K562 (cell line): ENCODE measurements at regions not wholly inside any gene's neighbourhood (a gene's known extent, or its start where the extent isn't known, plus 50 kb on each side); places are given as distances from the start of the nearest gene placed in this dataset.

ENCODE experiments used
- ATAC-seq: fragments of 200-7000 bp; cut with Tn5 transposase; 3 replicates; pipeline ENCODE4 v1.9.1; 2020; ENCODE audit warnings: moderate library complexity
- BruUV-seq: library from RNA; stranded (reverse); fragments of 400-500 nt; replicated peaks from 2 replicates; lab custom pipeline; 2021; lab: Mats Ljungman, UMichigan
- CTCF ChIA-PET: fragments of 300-600 bp; formaldehyde crosslinking; extraction: SDS; loops from one replicate; lab custom pipeline; 2021; ENCODE audit warnings: low intra/inter-chr PET ratio; lab: Yijun Ruan, JAX
- POLR2A ChIA-PET: fragments of 300-600, 350-650 bp; sonication (Branson Sonifier 250); formaldehyde crosslinking; extraction: SDS; loops from one replicate; lab custom pipeline; 2021; ENCODE audit warnings: antibody characterized with exemption, inconsistent platforms; lab: Yijun Ruan, JAX
- DNase-seq, 4 experiments: peaks; one replicate each; pipeline versions ENCODE4 v3.0.0 to v3.0.0-alpha.2; 2011 to 2018; ENCODE audit warnings: low spot score in 3 of 4, mixed read lengths in 3 of 4; ENCODE audit errors: extremely low read depth in 1 of 4
- FAIRE-seq: peaks from 2 replicates; lab custom pipeline; 2011; peaks lifted over from hg19 to GRCh38; lab: Jason Lieb, UNC
- H2AFZ ChIP-seq: 2 replicates; pipeline ENCODE4 v1.6.0; 2011; ENCODE audit warnings: low read depth, low read length, control low read depth, inconsistent platforms
- H3K27ac ChIP-seq: fragments of 200-600 bp; 3 replicates; pipeline ENCODE4 v1.8.0; 2011; ENCODE audit warnings: low read depth, mild to moderate bottlenecking, control low read depth, inconsistent platforms, low read length, moderate library complexity, mixed read lengths; ENCODE audit errors: extremely low read depth
- H3K27me3 ChIP-seq, 2 experiments: fragments of 300-600 bp in 1 of 2; 2 replicates in 1 of 2; 3 replicates in 1 of 2; pipeline versions ENCODE4 v1.6.0 to v1.8.0; 2011; ENCODE audit warnings: inconsistent platforms in 2 of 2, low read length in 2 of 2, mild to moderate bottlenecking in 1 of 2, mixed read lengths in 1 of 2, moderate library complexity in 1 of 2; ENCODE audit not compliant: control insufficient read depth in 2 of 2, insufficient read depth in 2 of 2
- H3K36me3 ChIP-seq: fragments of 300-600 bp; 3 replicates; pipeline ENCODE4 v1.8.0; 2011; ENCODE audit warnings: mild to moderate bottlenecking, low read length, inconsistent platforms; ENCODE audit not compliant: control insufficient read depth, insufficient read depth
- H3K4me1 ChIP-seq, 2 experiments: fragments of 200-600 bp in 1 of 2; replicated peaks in 1 of 2; 2 replicates in 1 of 2; 3 replicates in 1 of 2; pipeline versions ENCODE4 v1.5.1 to v1.8.0; 2011; ENCODE audit warnings: inconsistent platforms in 2 of 2, low read length in 2 of 2, mild to moderate bottlenecking in 1 of 2, mixed read lengths in 1 of 2, moderate library complexity in 1 of 2; ENCODE audit not compliant: control insufficient read depth in 2 of 2, insufficient read depth in 2 of 2
- H3K4me2 ChIP-seq: 2 replicates; pipeline ENCODE4 v1.6.1; 2011; ENCODE audit warnings: low read length, control low read depth, inconsistent platforms, mixed read lengths; ENCODE audit not compliant: insufficient read depth
- H3K4me3 ChIP-seq: fragments of 200-600 bp; sonication (generic), shearing (Covaris generic); 2 replicates; pipeline ENCODE4 v1.5.1; 2016; ENCODE audit warnings: control low read depth, inconsistent platforms
- H3K79me2 ChIP-seq: fragments of 200-600 bp; 3 replicates; pipeline ENCODE4 v1.8.0; 2011; ENCODE audit warnings: low read length, inconsistent platforms; ENCODE audit not compliant: control insufficient read depth, insufficient read depth
- H3K9ac ChIP-seq, 2 experiments: 2 replicates each; pipeline versions ENCODE4 v1.6.0 to v1.6.1; 2011; ENCODE audit warnings: low read depth in 2 of 2, low read length in 2 of 2, control low read depth in 1 of 2, inconsistent platforms in 1 of 2, mild to moderate bottlenecking in 1 of 2, mixed read lengths in 1 of 2; ENCODE audit not compliant: insufficient read depth in 1 of 2
- H3K9me1 ChIP-seq: one replicate; pipeline ENCODE4 v1.6.0; 2011; ENCODE audit warnings: inconsistent platforms, mild to moderate bottlenecking, low read length, moderate library complexity; ENCODE audit not compliant: control insufficient read depth, insufficient read depth
- H3K9me3 ChIP-seq: replicated peaks from 2 replicates; pipeline ENCODE4 v1.5.1; 2011; ENCODE audit warnings: low read depth, low read length, inconsistent platforms; ENCODE audit not compliant: control insufficient read depth, insufficient read depth
- H4K20me1 ChIP-seq: replicated peaks from 2 replicates; pipeline ENCODE4 v1.6.1; 2011; ENCODE audit warnings: low read length, inconsistent platforms, mixed read lengths; ENCODE audit not compliant: control insufficient read depth, insufficient read depth
- HIVEP1 ChIP-seq: fragments of 250-450 bp; sonication (Bioruptor Pico); IDR thresholded peaks from 2 replicates; pipeline ENCODE4 v1.4.0; 2020; ENCODE audit warnings: mild to moderate bottlenecking
- KAT2B ChIP-seq: IDR thresholded peaks from one replicate; pipeline ENCODE4 v1.6.1; 2012; ENCODE audit warnings: low read depth, mild to moderate bottlenecking, control low read depth, inconsistent platforms, low read length, moderate library complexity
- KLF16 ChIP-seq: IDR thresholded peaks from 2 replicates; pipeline ENCODE4 v1.6.1; 2016; ENCODE audit warnings: antibody characterized with exemption
- MTA3 ChIP-seq: fragments of 450-650 bp; formaldehyde crosslinking; IDR thresholded peaks from 2 replicates; pipeline ENCODE4 v1.6.1; 2017; ENCODE audit warnings: mild to moderate bottlenecking, borderline replicate concordance
- MXD1 ChIP-seq: fragments of 250-450 bp; sonication (Bioruptor Pico); IDR thresholded peaks from 2 replicates; pipeline ENCODE4 v1.8.0; 2021; ENCODE audit warnings: borderline replicate concordance, mild to moderate bottlenecking, moderate library complexity; ENCODE audit not compliant: poor library complexity, severe bottlenecking
- MYC ChIP-seq, 2 experiments: fragments of 250-450 bp in 1 of 2; sonication (Bioruptor Pico) in 1 of 2; IDR thresholded peaks; 2 replicates each; pipeline versions ENCODE4 v1.5.1 to v1.6.1; 2012 to 2021; ENCODE audit warnings: low read depth in 2 of 2, borderline replicate concordance in 1 of 2, improper control_type of control experiment in 1 of 2, low read length in 1 of 2, mild to moderate bottlenecking in 1 of 2, moderate library complexity in 1 of 2
- NFXL1 ChIP-seq: fragments of 450-650 bp; formaldehyde crosslinking; IDR thresholded peaks from 2 replicates; pipeline ENCODE4 v1.4.0; 2021; ENCODE audit warnings: mild to moderate bottlenecking
- NR4A1 ChIP-seq, 2 experiments: fragments of 250-450 bp in 1 of 2; fragments of 450-650 bp in 1 of 2; sonication (Bioruptor Pico) in 1 of 2; IDR thresholded peaks; 2 replicates each; pipeline versions ENCODE4 v1.4.0 to v1.6.1; 2016 to 2020; ENCODE audit warnings: mild to moderate bottlenecking in 2 of 2, missing compliant biosample characterization in 1 of 2, missing genetic modification characterization in 1 of 2, moderate library complexity in 1 of 2
- PHF21A ChIP-seq: fragments of 450-650 bp; IDR thresholded peaks from 2 replicates; pipeline ENCODE4 v1.6.1; 2017; ENCODE audit warnings: low read depth, borderline replicate concordance
- POLR2B ChIP-seq: fragments of 450-650 bp; IDR thresholded peaks from 2 replicates; pipeline ENCODE4 v1.6.1; 2018; ENCODE audit warnings: low read depth; ENCODE audit not compliant: partially characterized antibody
- PRMT5 ChIP-seq: sonication (generic); formaldehyde crosslinking; IDR thresholded peaks from 2 replicates; pipeline ENCODE4 v1.5.0; 2020; ENCODE audit warnings: missing genetic modification reagents
- SRSF7 ChIP-seq: fragments of 200-400 bp; formaldehyde crosslinking; optimal IDR thresholded peaks from 2 replicates; pipeline ENCODE3; 2017; ENCODE audit warnings: mild to moderate bottlenecking, low read depth, low read length
- TEAD1 ChIP-seq, 2 experiments: fragments of 450-650 bp in 1 of 2; sonication (generic) in 1 of 2; formaldehyde crosslinking; IDR thresholded peaks; 2 replicates each; pipeline versions ENCODE4 v1.4.0 to v1.8.0; 2020 to 2022; ENCODE audit warnings: mild to moderate bottlenecking in 2 of 2, missing genetic modification reagents in 1 of 2
- ZNF764 ChIP-seq: fragments of 250-450 bp; sonication (Bioruptor Pico); IDR thresholded peaks from 2 replicates; pipeline ENCODE4 v1.4.0; 2020; ENCODE audit warnings: low read depth, mild to moderate bottlenecking, moderate library complexity
- WGBS: fragments of 100-300 bp; shearing (Covaris generic); methylation state at CpG from one replicate; pipeline ENCODE4 v1.1.6; 2016; ENCODE audit warnings: low coverage, mixed read lengths; ENCODE audit not compliant: insufficient coverage; ENCODE audit errors: missing lambda C conversion rate; 5-methylcytosine and 5-hydroxymethylcytosine counted together
- in situ Hi-C: fragments of 300-500 bp; cut with MboI; formaldehyde crosslinking; loops from 4 replicates; pipeline ENCODE4 v1.15.0; 2018; ENCODE audit warnings: inconsistent platforms, mixed read lengths
- intact Hi-C: fragments of 100-400 bp; cut with micrococcal nuclease; formaldehyde crosslinking; loops from 2 replicates; pipeline ENCODE4 v1.14.2; 2022

- in situ Hi-C loops: loop anchor here (5.0 to 10.0 kb wide), 2 partner anchors 299 to 437 kb away; no protein-coding TSS in a partner anchor
- H3K27ac ChIP-seq: no peak overlapping the region
- H3K27me3 ChIP-seq: no peaks in the 10 kb centered on the region
- no peaks in the 10 kb centered on the region for H4K20me1 ChIP-seq
- CTCF ChIA-PET: no interaction called here
- ATAC-seq: no peak
- no peaks in the 10 kb centered on the region for H3K79me2 ChIP-seq
- POLR2A ChIA-PET: no interaction called here
- no peak for FAIRE-seq
- H3K4me1 ChIP-seq: peaks cover 2 to 17% of the 10 kb centered on the region in 2 experiments; a peak in 4 of 5 replicates
- no peak overlapping the region for H3K4me2 ChIP-seq
- DNase-seq: no peak
- H3K4me3 ChIP-seq: no peak overlapping the region
- TF ChIP-seq MXD1 (no peak), POLR2B (no peak), SRSF7 (no peak), NFXL1 (CRISPR knock-in tag) (no peak), ZNF764 (CRISPR knock-in tag) (no peak), MTA3 (no peak), TEAD1 (CRISPR knock-in tag; IDR thresholded peaks at IDR 0.05) (no peak), NR4A1 (CRISPR knock-in tag; IDR thresholded peaks at IDR 0.05) (no peak), NR4A1 (tag; IDR thresholded peaks at IDR 0.05) (no peak), HIVEP1 (no peak), KAT2B (no peak), KLF16 (no peak), PHF21A (no peak), PRMT5 (CRISPR knock-in tag) (no peak), MYC (IDR thresholded peaks at IDR 0.05; ENCODE audit: low read depth, low read length) (no peak), MYC (CRISPR knock-in tag; IDR thresholded peaks at IDR 0.05; ENCODE audit: borderline replicate concordance, low read depth) (no peak)
- no TSS peak for BruUV-seq
- no peak overlapping the region for H3K9ac ChIP-seq
- H2AFZ ChIP-seq: no peak overlapping the region
- intact Hi-C loops: loop anchor here (5.0 kb wide), 1 partner anchor 299 kb away; no protein-coding TSS in a partner anchor
- no peaks in the 10 kb centered on the region for H3K36me3 ChIP-seq
- H3K9me3 ChIP-seq: peaks cover 6% of the 10 kb centered on the region; the same call in 1 of the 2 replicates
- no peaks in the 10 kb centered on the region for H3K9me1 ChIP-seq
- WGBS: 33% methylated on average over 2 of the region's 2 CpGs
Observed at GRCh38 chr10:5281356-5281755, 83.4 kb upstream of the UCN3 start.
